ENCODE measurements at regions not wholly inside any gene's neighbourhood (a gene's known extent, or its start where the extent isn't known, plus 50 kb on each side); places are given as distances from the start of the nearest gene placed in this dataset.
"Not testable (repeated sequence)": the region's sequence is repeated elsewhere in the genome, so short reads cannot be mapped to it uniquely, and the experiment has no call there.

- DNase-seq: no peak
These were observed 629.4 kb upstream of the KCND2 start for GRCh38 chr7:119643558-119643957.

GRCh38 chr7:119647286-119647685 is 625.7 kb upstream of the KCND2 start:
- no peak for DNase-seq

GRCh38 chr7:119648752-119649151 is 624.2 kb upstream of the KCND2 start:
- DNase-seq: not testable (repeated sequence)

GRCh38 chr7:119660080-119660479 is 612.9 kb upstream of the KCND2 start:
- no peak for DNase-seq

GRCh38 chr7:119664601-119665000 is 608.4 kb upstream of the KCND2 start:
- DNase-seq: no peak

GRCh38 chr7:119665796-119666195 is 607.2 kb upstream of the KCND2 start:
- no peak for DNase-seq

- no peak for DNase-seq
These were observed 591.6 kb upstream of the KCND2 start for GRCh38 chr7:119681336-119681735.

- no peak for DNase-seq
These were observed 588.2 kb upstream of the KCND2 start for GRCh38 chr7:119684763-119685162.

- no peak for DNase-seq
These were observed 587.1 kb upstream of the KCND2 start for GRCh38 chr7:119685906-119686305.

GRCh38 chr7:119688831-119689230 is 584.1 kb upstream of the KCND2 start:
- DNase-seq: no peak

GRCh38 chr7:119692541-119692940 is 580.4 kb upstream of the KCND2 start:
- no peak for DNase-seq

GRCh38 chr7:119694506-119694905 is 578.5 kb upstream of the KCND2 start:
- DNase-seq: no peak

- no peak for DNase-seq
These were observed 576.6 kb upstream of the KCND2 start for GRCh38 chr7:119696336-119696735.

GRCh38 chr7:119703895-119704294 is 569.1 kb upstream of the KCND2 start:
- DNase-seq: no peak

- DNase-seq: no peak
These were observed 566.4 kb upstream of the KCND2 start for GRCh38 chr7:119706608-119707007.

GRCh38 chr7:119708891-119709290 is 564.1 kb upstream of the KCND2 start:
- no peak for DNase-seq

GRCh38 chr7:119711104-119711503 is 561.9 kb upstream of the KCND2 start:
- DNase-seq: no peak

- DNase-seq: no peak
These were observed 560.0 kb upstream of the KCND2 start for GRCh38 chr7:119712886-119713462.

GRCh38 chr7:119713606-119714005 is 559.4 kb upstream of the KCND2 start:
- no peak for DNase-seq

GRCh38 chr7:119720541-119720940 is 552.4 kb upstream of the KCND2 start:
- no peak for DNase-seq

GRCh38 chr7:119724041-119724792 is 548.8 kb upstream of the KCND2 start:
- DNase-seq: no peak

GRCh38 chr7:119733127-119733879 is 539.7 kb upstream of the KCND2 start:
- no peak for DNase-seq

GRCh38 chr7:119737390-119737789 is 535.6 kb upstream of the KCND2 start:
- DNase-seq: no peak

- DNase-seq: not testable (repeated sequence)
These were observed 527.7 kb upstream of the KCND2 start for GRCh38 chr7:119745280-119745679.

All from stimulated activated CD4-positive, alpha-beta T cell treated with anti-CD3 and anti-CD28 coated beads, Interleukin-1b, Interleukin-23, amount 100 ng/mL, for 48 hours (primary cell).